ENCODE measurements at regions not wholly inside any gene's neighbourhood (a gene's known extent, or its start where the extent isn't known, plus 50 kb on each side); places are given as distances from the start of the nearest gene placed in this dataset.

GRCh38 chr3:76063811-76064210 lies 278.5 kb upstream of the ZNF717 start:
- no peak for DNase-seq (ENCODE audit: low read depth in 3 of 3)

GRCh38 chr3:76065964-76066363 lies 280.6 kb upstream of the ZNF717 start:
- DNase-seq (ENCODE audit: low read depth in 3 of 3), result no peak

- DNase-seq (ENCODE audit: low read depth in 3 of 3), result no peak
Measured at GRCh38 chr3:76078101-76078500, 292.8 kb upstream of the ZNF717 start.

GRCh38 chr3:76083992-76084391 lies 298.6 kb upstream of the ZNF717 start:
- DNase-seq (ENCODE audit: low read depth in 3 of 3), result no peak

GRCh38 chr3:76096036-76096435 lies 310.7 kb upstream of the ZNF717 start:
- no peak for DNase-seq (ENCODE audit: low read depth in 3 of 3)

GRCh38 chr3:76096836-76097588 lies 311.7 kb upstream of the ZNF717 start:
- DNase-seq (ENCODE audit: low read depth in 3 of 3), result no peak

GRCh38 chr3:76097589-76097969 lies 312.2 kb upstream of the ZNF717 start:
- no peak for DNase-seq (ENCODE audit: low read depth in 3 of 3)

- no peak for DNase-seq (ENCODE audit: low read depth in 3 of 3)
Measured at GRCh38 chr3:76099956-76100355, 314.6 kb upstream of the ZNF717 start.

GRCh38 chr3:76107935-76108570 lies 322.7 kb upstream of the ZNF717 start:
- no peak for DNase-seq (ENCODE audit: low read depth in 3 of 3)

- DNase-seq (ENCODE audit: low read depth in 3 of 3), result no peak
Measured at GRCh38 chr3:76111808-76112207, 326.5 kb upstream of the ZNF717 start.

- DNase-seq (ENCODE audit: low read depth in 3 of 3), result no peak
Measured at GRCh38 chr3:76122007-76122406, 336.7 kb upstream of the ZNF717 start.

- DNase-seq (ENCODE audit: low read depth in 3 of 3), result no peak
Measured at GRCh38 chr3:76129441-76129840, 344.1 kb upstream of the ZNF717 start.

- no peak for DNase-seq (ENCODE audit: low read depth in 3 of 3)
Measured at GRCh38 chr3:76131396-76132153, 346.2 kb upstream of the ZNF717 start.

GRCh38 chr3:76132154-76132470 lies 346.8 kb upstream of the ZNF717 start:
- DNase-seq (ENCODE audit: low read depth in 3 of 3), result no peak

GRCh38 chr3:76134166-76134565 lies 348.8 kb upstream of the ZNF717 start:
- DNase-seq (ENCODE audit: low read depth in 3 of 3), result no peak

GRCh38 chr3:76138921-76139320 lies 353.6 kb upstream of the ZNF717 start:
- no peak for DNase-seq (ENCODE audit: low read depth in 3 of 3)

- no peak for DNase-seq (ENCODE audit: low read depth in 3 of 3)
Measured at GRCh38 chr3:76147846-76148245, 362.5 kb upstream of the ZNF717 start.

GRCh38 chr3:76152028-76152427 lies 366.7 kb upstream of the ZNF717 start:
- DNase-seq (ENCODE audit: low read depth in 3 of 3), result no peak

GRCh38 chr3:76161856-76162255 lies 376.5 kb upstream of the ZNF717 start:
- no peak for DNase-seq (ENCODE audit: low read depth in 3 of 3)

GRCh38 chr3:76171647-76172046 lies 386.3 kb upstream of the ZNF717 start:
- no peak for DNase-seq (ENCODE audit: low read depth in 3 of 3)

GRCh38 chr3:76177610-76178009 lies 392.3 kb upstream of the ZNF717 start:
- no peak for DNase-seq (ENCODE audit: low read depth in 3 of 3)

- DNase-seq (ENCODE audit: low read depth in 3 of 3), result no peak
Measured at GRCh38 chr3:76178412-76178811, 393.1 kb upstream of the ZNF717 start.

GRCh38 chr3:76181213-76181612 lies 395.9 kb upstream of the ZNF717 start:
- DNase-seq (ENCODE audit: low read depth in 3 of 3), result no peak
